GM23338 (cell line): ENCODE measurements at regions not wholly inside any gene's neighbourhood (a gene's known extent, or its start where the extent isn't known, plus 50 kb on each side); places are given as distances from the start of the nearest gene placed in this dataset.

Source experiments
- ATAC-seq: fragments of 200-7000 bp; cut with Tn5 transposase; 3 replicates; pipeline ENCODE4 v1.9.1; 2020
- DNase-seq: peaks from one replicate; pipeline ENCODE4 v3.0.0-alpha.2; 2015; ENCODE audit warnings: low spot score
- H2AFZ ChIP-seq: fragments of 200-600 bp; sonication (generic); 2 replicates; pipeline ENCODE4 v1.8.0; 2016; ENCODE audit warnings: antibody characterized with exemption, mild to moderate bottlenecking, moderate library complexity
- H3F3A ChIP-seq: fragments of 200-600 bp; sonication (generic); replicated peaks from 2 replicates; pipeline ENCODE4 v1.8.0; 2017; ENCODE audit warnings: antibody characterized with exemption, mixed run types, low read depth
- H3K27ac ChIP-seq: fragments of 200-600 bp; sonication (generic); 2 replicates; pipeline ENCODE4 v1.6.1; 2016; ENCODE audit warnings: low read depth
- H3K27me3 ChIP-seq: fragments of 200-600 bp; sonication (generic); 2 replicates; pipeline ENCODE4 v1.8.0; 2016; ENCODE audit warnings: mild to moderate bottlenecking, mixed run types, moderate library complexity; ENCODE audit not compliant: insufficient read depth
- H3K36me3 ChIP-seq: fragments of 200-600 bp; sonication (generic); 2 replicates; pipeline ENCODE4 v1.8.0; 2016; ENCODE audit warnings: mild to moderate bottlenecking; ENCODE audit not compliant: insufficient read depth
- H3K4me1 ChIP-seq: fragments of 200-600 bp; sonication (generic); 2 replicates; pipeline ENCODE4 v1.8.0; 2016; ENCODE audit warnings: mild to moderate bottlenecking, moderate library complexity; ENCODE audit not compliant: insufficient read depth
- H3K4me2 ChIP-seq: fragments of 200-600 bp; sonication (generic); 2 replicates; pipeline ENCODE4 v1.7.1; 2017; ENCODE audit warnings: mixed run types
- H3K4me3 ChIP-seq: fragments of 200-600 bp; sonication (generic); 2 replicates; pipeline ENCODE4 v1.6.1; 2016; ENCODE audit warnings: mixed run types
- H3K79me2 ChIP-seq: fragments of 200-600 bp; sonication (generic); replicated peaks from 2 replicates; pipeline ENCODE4 v1.8.0; 2017; ENCODE audit warnings: mild to moderate bottlenecking; ENCODE audit not compliant: insufficient read depth
- H3K9me2 ChIP-seq: fragments of 200-600 bp; sonication (generic); 2 replicates; pipeline ENCODE4 v1.8.0; 2017; ENCODE audit not compliant: insufficient read depth
- H4K20me1 ChIP-seq: fragments of 200-600 bp; sonication (generic); replicated peaks from 2 replicates; pipeline ENCODE4 v1.8.0; 2017; ENCODE audit warnings: mild to moderate bottlenecking; ENCODE audit not compliant: insufficient read depth
- H3K27ac Mint-ChIP-seq: 2 replicates; pipeline ENCODE4 v1.8.0; 2020; ENCODE audit warnings: inconsistent platforms, mild to moderate bottlenecking, moderate library complexity, mixed read lengths
- H3K27me3 Mint-ChIP-seq: 3 replicates; pipeline ENCODE4 v1.8.0; 2022; ENCODE audit warnings: low read depth, mild to moderate bottlenecking, moderate library complexity, mixed read lengths, inconsistent platforms; ENCODE audit not compliant: insufficient read depth, poor library complexity
- H3K36me3 Mint-ChIP-seq: 3 replicates; pipeline ENCODE4 v1.8.0; 2021; ENCODE audit warnings: low read depth, mild to moderate bottlenecking, inconsistent platforms, moderate library complexity, mixed read lengths
- H3K4me1 Mint-ChIP-seq: 3 replicates; pipeline ENCODE4 v1.8.0; 2020; ENCODE audit warnings: mild to moderate bottlenecking, inconsistent platforms, mixed read lengths
- H3K4me3 Mint-ChIP-seq: 3 replicates; pipeline ENCODE4 v1.8.0; 2021; ENCODE audit warnings: moderate library complexity, mild to moderate bottlenecking, inconsistent platforms, mixed read lengths
- H3K9me3 Mint-ChIP-seq: 3 replicates; pipeline ENCODE4 v1.8.0; 2020; ENCODE audit warnings: moderate library complexity, mild to moderate bottlenecking, inconsistent platforms, mixed read lengths
- NANOG ChIP-seq: IDR thresholded peaks from 2 replicates; pipeline ENCODE4 v1.6.1; 2016; ENCODE audit warnings: antibody characterized with exemption, borderline replicate concordance
- STAT1 ChIP-seq: IDR thresholded peaks from one replicate; pipeline ENCODE4 v1.6.1; 2016; ENCODE audit warnings: antibody characterized with exemption; ENCODE audit not compliant: unreplicated experiment
- ZNF114 ChIP-seq: fragments of 250-450 bp; sonication (Bioruptor Pico); IDR thresholded peaks from 2 replicates; pipeline ENCODE4 v1.5.0; 2020; ENCODE audit warnings: mild to moderate bottlenecking, moderate library complexity
- TF ChIP-seq, protein P1 (sequence below): fragments of 250-450 bp; sonication (Bioruptor Pico); IDR thresholded peaks from 2 replicates; pipeline ENCODE4 v1.5.0; 2020; ENCODE audit warnings: mild to moderate bottlenecking, moderate library complexity
- TF ChIP-seq, protein P2 (sequence below): IDR thresholded peaks from 2 replicates; pipeline ENCODE4 v1.6.1; 2016; ENCODE audit warnings: antibody characterized with exemption

DNA sequence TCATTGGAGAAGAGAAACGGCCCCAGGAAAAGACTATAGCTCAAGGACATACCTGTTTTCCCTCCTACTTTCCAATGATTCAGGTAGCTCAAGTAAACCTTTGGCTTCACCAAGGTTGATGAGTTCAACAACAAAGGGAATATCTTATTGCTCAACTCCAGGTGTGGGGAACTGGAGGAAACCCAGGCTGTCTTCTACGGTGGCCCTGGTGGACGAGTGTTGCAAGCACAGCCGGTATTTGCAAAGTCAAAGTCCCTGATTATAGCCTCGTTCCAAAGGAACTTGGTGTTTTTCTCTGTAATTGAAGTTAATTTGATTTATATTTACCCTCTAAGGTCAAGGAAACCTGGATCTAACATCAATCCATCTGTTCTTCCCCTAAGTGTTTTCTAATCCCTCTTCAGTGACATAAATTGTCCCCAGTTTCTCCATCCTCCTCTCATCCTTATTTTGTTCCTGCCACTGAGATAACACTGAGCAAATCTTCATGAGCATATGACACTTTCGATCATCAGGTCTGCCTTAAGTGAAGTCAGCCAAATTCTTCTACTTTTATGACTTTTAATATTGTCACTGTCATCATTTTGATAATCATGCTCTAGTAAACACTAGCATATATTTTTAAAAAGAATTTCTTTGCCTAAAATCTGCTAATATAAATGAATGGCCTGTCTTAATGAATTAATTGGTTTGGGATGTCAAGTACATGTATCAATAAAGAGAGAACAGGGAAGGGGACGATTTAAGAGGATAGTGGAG lies 174.6 kb upstream of the TBX3 start (continued):
- TF ChIP-seq, protein P1, sequence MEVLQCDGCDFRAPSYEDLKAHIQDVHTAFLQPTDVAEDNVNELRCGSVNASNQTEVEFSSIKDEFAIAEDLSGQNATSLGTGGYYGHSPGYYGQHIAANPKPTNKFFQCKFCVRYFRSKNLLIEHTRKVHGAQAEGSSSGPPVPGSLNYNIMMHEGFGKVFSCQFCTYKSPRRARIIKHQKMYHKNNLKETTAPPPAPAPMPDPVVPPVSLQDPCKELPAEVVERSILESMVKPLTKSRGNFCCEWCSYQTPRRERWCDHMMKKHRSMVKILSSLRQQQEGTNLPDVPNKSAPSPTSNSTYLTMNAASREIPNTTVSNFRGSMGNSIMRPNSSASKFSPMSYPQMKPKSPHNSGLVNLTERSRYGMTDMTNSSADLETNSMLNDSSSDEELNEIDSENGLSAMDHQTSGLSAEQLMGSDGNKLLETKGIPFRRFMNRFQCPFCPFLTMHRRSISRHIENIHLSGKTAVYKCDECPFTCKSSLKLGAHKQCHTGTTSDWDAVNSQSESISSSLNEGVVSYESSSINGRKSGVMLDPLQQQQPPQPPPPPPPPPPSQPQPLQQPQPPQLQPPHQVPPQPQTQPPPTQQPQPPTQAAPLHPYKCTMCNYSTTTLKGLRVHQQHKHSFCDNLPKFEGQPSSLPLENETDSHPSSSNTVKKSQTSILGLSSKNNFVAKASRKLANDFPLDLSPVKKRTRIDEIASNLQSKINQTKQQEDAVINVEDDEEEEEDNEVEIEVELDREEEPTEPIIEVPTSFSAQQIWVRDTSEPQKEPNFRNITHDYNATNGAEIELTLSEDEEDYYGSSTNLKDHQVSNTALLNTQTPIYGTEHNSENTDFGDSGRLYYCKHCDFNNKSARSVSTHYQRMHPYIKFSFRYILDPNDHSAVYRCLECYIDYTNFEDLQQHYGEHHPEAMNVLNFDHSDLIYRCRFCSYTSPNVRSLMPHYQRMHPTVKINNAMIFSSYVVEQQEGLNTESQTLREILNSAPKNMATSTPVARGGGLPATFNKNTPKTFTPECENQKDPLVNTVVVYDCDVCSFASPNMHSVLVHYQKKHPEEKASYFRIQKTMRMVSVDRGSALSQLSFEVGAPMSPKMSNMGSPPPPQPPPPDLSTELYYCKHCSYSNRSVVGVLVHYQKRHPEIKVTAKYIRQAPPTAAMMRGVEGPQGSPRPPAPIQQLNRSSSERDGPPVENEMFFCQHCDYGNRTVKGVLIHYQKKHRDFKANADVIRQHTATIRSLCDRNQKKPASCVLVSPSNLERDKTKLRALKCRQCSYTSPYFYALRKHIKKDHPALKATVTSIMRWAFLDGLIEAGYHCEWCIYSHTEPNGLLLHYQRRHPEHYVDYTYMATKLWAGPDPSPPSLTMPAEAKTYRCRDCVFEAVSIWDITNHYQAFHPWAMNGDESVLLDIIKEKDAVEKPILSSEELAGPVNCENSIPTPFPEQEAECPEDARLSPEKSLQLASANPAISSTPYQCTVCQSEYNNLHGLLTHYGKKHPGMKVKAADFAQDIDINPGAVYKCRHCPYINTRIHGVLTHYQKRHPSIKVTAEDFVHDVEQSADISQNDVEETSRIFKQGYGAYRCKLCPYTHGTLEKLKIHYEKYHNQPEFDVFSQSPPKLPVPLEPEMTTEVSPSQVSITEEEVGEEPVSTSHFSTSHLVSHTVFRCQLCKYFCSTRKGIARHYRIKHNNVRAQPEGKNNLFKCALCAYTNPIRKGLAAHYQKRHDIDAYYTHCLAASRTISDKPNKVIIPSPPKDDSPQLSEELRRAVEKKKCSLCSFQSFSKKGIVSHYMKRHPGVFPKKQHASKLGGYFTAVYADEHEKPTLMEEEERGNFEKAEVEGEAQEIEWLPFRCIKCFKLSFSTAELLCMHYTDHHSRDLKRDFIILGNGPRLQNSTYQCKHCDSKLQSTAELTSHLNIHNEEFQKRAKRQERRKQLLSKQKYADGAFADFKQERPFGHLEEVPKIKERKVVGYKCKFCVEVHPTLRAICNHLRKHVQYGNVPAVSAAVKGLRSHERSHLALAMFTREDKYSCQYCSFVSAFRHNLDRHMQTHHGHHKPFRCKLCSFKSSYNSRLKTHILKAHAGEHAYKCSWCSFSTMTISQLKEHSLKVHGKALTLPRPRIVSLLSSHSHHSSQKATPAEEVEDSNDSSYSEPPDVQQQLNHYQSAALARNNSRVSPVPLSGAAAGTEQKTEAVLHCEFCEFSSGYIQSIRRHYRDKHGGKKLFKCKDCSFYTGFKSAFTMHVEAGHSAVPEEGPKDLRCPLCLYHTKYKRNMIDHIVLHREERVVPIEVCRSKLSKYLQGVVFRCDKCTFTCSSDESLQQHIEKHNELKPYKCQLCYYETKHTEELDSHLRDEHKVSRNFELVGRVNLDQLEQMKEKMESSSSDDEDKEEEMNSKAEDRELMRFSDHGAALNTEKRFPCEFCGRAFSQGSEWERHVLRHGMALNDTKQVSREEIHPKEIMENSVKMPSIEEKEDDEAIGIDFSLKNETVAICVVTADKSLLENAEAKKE (CRISPR knock-in tag): 0 out of 2 replicates have a peak, but pooled peaks have one; percentile 23
- no peak for TF ChIP-seq STAT1

DNA sequence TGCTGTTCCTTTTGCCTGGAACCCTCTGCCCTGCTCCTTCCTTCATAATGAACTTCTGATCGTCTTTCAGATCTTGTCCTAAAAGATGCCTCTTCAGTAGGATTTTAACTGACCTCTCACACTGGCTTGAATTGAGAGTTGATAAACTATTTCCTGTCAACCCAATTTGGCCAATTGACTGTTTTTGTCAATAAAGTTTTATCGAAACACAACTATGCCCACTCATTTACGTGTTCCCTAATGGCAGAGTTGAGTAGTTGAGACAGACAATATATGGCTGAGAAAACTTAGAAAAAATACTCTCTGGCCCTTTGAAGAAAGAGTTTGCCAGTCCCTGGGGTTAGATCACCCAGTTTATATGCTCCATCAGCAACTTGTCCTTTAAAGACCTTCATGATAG lies 171.7 kb upstream of the TBX3 start:
- ATAC-seq (no peak), DNase-seq (no peak)
- Histone ChIP-seq H3K36me3 (no peaks in the 10 kb centered on the region), H3K4me1 (no peaks in the 10 kb centered on the region), H3K79me2 (no peaks in the 10 kb centered on the region), H3K9me2 (no peaks in the 10 kb centered on the region), H2AFZ (no peak overlapping the region), H3K4me2 (no peak overlapping the region), H3K27ac (no peak overlapping the region), H3F3A (no peaks in the 10 kb centered on the region), H4K20me1 (no peaks in the 10 kb centered on the region), H3K4me3 (no peak overlapping the region), H3K27me3 (no peaks in the 10 kb centered on the region)
- Mint-ChIP-seq H3K9me3 (peaks cover 14% of the 10 kb centered on the region), H3K27me3 (peaks cover 2% of the 10 kb centered on the region), H3K4me1 (no peaks in the 10 kb centered on the region), H3K36me3 (peaks cover 5% of the 10 kb centered on the region; the same call in 2 of the 3 replicates), H3K4me3 (no peak overlapping the region), H3K27ac (no peak overlapping the region)
- no peak for TF ChIP-seq NANOG
- TF ChIP-seq ZNF114 (CRISPR knock-in tag): no peak
- no peak for TF ChIP-seq STAT1
- TF ChIP-seq, protein P1 (CRISPR knock-in tag): no peak
- TF ChIP-seq, protein P2, sequence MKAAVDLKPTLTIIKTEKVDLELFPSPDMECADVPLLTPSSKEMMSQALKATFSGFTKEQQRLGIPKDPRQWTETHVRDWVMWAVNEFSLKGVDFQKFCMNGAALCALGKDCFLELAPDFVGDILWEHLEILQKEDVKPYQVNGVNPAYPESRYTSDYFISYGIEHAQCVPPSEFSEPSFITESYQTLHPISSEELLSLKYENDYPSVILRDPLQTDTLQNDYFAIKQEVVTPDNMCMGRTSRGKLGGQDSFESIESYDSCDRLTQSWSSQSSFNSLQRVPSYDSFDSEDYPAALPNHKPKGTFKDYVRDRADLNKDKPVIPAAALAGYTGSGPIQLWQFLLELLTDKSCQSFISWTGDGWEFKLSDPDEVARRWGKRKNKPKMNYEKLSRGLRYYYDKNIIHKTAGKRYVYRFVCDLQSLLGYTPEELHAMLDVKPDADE: no peak
